Breast epithelium (tissue), 3 donors: ENCODE measurements at regions not wholly inside any gene's neighbourhood (a gene's known extent, or its start where the extent isn't known, plus 50 kb on each side); places are given as distances from the start of the nearest gene placed in this dataset.

Source experiments
- CTCF ChIP-seq, 3 donors: fragments of 450-650 bp; IDR thresholded peaks; one replicate each; pipeline ENCODE4 v1.5.1; 2016 to 2017; ENCODE audit warnings: antibody characterized with exemption in 3 of 3, mild to moderate bottlenecking in 3 of 3, moderate library complexity in 3 of 3
- POLR2A ChIP-seq: fragments of 450-650 bp; IDR thresholded peaks from one replicate; pipeline ENCODE4 v1.6.1; 2016; ENCODE audit warnings: antibody characterized with exemption, mild to moderate bottlenecking, moderate library complexity

- TF ChIP-seq CTCF (IDR thresholded peaks at IDR 0.05): no peak
- no peak for TF ChIP-seq POLR2A
Observed at GRCh38 chr2:128668946-128669345, 350.3 kb upstream of the HS6ST1 start.
